HG03108 (cell line): ENCODE measurements at regions not wholly inside any gene's neighbourhood (a gene's known extent, or its start where the extent isn't known, plus 50 kb on each side); places are given as distances from the start of the nearest gene placed in this dataset.
"Not testable (repeated sequence)": the region's sequence is repeated elsewhere in the genome, so short reads cannot be mapped to it uniquely, and the experiment has no call there.

Experiments used
- ATAC-seq: cut with Tn5 transposase; IDR thresholded peaks from one replicate; pipeline ENCODE4 v1.9.1; 2021; ENCODE audit warnings: moderate library complexity; ENCODE audit not compliant: unreplicated experiment

GRCh38 chr18:75862458-75862857, 435.0 kb upstream of the SMIM21 start:
- no peak for ATAC-seq

DNA sequence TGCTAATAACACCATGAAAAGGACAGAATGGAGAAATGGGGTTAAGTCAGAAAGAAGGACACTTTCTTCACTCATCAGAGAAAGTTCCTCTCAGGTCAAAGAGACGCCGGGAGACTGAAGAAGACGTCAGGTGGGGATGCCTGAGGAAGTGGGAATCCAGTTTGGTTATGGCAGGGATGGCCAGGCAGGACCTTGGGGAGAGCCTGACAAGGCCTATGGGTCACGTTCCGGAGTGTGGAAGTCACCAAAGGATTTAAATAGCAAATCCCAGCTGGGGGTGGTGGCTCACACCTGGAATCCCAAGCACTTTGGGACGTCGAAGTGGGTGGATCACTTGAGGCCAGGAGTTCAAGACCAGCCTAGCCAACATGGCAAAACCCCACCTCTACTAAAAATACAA, 432.7 kb upstream of the SMIM21 start:
- no peak for ATAC-seq

GRCh38 chr18:75859533-75859932, 432.0 kb upstream of the SMIM21 start:
- ATAC-seq, result no peak

GRCh38 chr18:75858754-75859153, 431.3 kb upstream of the SMIM21 start:
- ATAC-seq, result no peak

DNA sequence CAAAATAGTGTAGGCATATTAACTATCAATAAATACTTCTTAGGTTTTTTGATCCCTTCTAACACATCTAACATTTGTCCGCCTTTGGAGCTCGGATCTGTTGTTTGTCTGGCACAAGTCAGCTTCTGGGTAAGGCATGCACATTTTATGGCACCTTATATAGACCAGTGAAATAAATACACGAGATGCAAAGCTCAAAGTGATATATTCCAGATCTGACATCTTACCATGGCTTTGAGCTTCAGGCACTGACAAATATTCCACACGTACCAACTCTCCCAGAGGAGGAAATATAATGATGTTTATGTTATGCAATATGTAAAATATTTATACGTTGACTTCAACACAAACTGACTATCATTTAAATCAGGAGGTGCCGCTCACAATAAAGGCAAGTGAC, 430.1 kb upstream of the SMIM21 start:
- no peak for ATAC-seq

DNA sequence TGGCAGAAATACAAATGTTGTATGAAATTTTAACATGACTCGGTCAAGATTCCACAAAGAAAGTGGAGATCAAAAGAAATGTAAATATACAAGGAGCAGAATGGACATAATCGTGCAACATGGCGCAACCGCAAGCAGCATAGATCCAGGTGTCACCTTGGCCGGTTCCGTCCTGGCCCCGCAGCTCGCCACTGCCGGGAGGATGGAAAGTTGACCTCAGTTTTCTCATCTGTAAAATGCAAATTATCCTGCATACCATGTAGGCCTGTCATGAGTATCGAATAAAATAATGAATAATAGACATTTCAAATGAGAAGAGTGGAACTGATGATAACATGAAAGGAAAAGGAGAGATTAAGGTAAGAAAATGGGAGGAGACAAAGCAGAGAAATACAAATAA, 427.3 kb upstream of the SMIM21 start:
- no peak for ATAC-seq

GRCh38 chr18:75854174-75854573, 426.7 kb upstream of the SMIM21 start:
- no peak for ATAC-seq

DNA sequence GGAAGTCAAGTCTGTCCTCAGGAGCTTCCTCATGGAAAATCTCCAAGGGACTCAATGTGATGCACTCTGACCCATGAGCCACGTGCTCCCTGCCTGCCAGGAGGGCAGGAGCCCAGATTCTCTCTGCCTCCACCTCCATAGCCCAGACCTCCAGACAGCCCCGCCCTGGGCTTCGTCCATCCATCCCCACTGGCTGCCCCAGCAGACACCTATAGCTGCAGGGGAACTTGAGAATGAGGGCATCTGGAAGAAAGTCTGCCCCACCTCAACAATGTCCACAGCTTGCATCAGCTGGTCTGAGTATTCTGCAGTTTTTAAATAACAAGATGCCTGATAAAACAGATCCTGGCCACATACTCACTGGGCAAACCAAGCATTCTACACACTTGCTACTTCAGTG, 418.8 kb upstream of the SMIM21 start:
- ATAC-seq, result no peak

DNA sequence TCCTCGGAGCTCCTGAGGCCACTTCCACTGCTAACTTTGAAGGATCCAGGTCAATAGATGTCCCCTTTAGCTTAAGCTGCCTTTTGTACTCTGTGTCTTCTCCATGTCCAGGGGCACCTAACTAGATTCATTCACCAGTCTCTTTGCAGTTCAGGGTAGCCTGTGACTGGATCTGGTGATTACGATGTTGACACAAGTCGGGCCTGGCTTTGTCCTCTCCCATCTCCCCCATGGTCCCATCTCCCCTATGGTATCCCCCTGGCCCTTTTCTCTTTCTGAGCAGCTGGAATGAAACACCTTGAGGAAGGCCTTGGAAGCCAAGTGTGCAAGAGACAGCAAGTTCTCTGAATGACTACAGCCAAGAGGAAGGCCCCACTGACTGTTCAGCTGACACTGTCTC, 417.9 kb upstream of the SMIM21 start:
- ATAC-seq, result no peak

GRCh38 chr18:75844146-75844545, 416.6 kb upstream of the SMIM21 start:
- no peak for ATAC-seq

- no peak for ATAC-seq
Observed at GRCh38 chr18:75840131-75840530, 412.6 kb upstream of the SMIM21 start.

- not testable (repeated sequence) for ATAC-seq
Observed at GRCh38 chr18:75839686-75840085, 412.2 kb upstream of the SMIM21 start.

DNA sequence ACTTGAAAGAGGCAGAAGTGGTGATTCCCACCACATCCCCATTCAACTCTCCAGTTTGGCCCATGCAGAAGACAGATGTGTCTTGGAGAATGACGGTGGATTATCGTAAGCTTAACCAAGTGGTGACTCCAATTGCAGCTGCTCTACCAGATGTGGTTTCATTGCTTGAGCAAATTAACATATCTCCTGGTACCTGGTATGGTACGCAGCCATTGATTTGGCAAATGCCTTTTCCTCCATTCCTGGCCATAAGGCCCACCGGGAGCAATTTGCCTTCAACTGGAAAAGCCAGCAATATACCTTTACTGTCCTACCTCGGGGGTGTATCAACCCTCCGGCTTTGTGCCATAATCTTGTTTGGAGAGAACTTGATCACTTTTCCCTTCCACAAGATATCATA, 411.5 kb upstream of the SMIM21 start:
- ATAC-seq, result no peak

- ATAC-seq, result no peak
Observed at GRCh38 chr18:75837316-75837715, 409.8 kb upstream of the SMIM21 start.

DNA sequence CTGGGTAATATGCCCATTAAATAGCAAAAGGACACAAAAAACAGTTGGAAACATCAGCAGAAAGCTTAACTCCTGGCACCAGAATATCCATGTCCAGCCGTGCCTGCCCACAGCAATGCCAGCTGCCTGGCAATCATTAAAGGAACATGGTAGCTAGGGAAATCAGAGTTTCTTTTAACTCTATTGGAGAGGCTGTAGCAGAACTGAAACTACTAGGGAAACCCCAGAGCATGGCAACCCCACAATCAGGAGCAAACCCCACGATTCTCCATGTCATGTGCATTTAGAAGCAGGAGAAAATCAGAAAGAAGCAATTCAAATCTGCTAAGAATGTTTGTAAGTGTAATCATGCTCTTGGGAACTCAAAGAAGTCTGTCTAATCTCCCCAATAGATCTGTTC, 409.0 kb upstream of the SMIM21 start:
- ATAC-seq, result no peak

GRCh38 chr18:75831960-75832359, 404.5 kb upstream of the SMIM21 start:
- ATAC-seq, result no peak

DNA sequence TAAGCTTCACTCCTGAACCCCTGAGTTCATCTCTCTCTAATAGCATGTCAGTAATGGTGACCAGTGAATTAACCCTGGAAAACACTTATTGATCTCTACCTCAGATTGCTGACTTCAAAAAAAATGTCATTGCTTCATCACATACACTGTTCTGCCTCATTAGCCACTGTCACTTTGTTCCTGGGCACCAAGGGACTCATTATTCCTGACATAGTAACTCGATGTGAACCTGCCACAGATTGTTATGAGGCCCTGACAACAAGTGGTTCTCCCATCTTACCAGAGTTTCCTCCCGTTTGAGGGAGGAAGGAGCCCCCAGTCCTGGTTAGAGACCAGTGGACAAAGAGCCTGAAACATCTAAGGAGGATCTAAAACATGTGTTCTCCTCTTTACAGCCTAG, 403.3 kb upstream of the SMIM21 start:
- no peak for ATAC-seq

DNA sequence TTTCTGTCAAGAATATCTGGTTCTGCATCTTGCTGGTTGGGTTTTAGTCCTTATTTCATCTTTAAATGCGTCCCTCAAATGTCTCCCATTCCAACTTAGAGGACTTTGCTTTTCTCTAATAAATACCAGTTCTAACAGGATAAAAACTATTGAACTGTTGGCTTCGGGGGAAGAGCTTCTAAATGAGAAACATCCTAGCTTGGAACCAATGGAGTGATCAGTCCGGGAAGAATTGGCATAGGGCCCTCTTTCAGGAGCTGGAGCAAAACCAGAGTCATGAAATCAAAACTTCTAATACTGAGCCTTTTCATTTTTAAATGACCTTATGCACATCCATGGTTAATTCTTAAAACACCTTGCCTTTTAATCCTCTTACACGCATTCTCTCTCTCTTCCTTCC, 401.6 kb upstream of the SMIM21 start:
- no peak for ATAC-seq

- ATAC-seq, result no peak
Observed at GRCh38 chr18:75828379-75828778, 400.9 kb upstream of the SMIM21 start.

GRCh38 chr18:75827751-75828287, 400.3 kb upstream of the SMIM21 start:
- no peak for ATAC-seq

DNA sequence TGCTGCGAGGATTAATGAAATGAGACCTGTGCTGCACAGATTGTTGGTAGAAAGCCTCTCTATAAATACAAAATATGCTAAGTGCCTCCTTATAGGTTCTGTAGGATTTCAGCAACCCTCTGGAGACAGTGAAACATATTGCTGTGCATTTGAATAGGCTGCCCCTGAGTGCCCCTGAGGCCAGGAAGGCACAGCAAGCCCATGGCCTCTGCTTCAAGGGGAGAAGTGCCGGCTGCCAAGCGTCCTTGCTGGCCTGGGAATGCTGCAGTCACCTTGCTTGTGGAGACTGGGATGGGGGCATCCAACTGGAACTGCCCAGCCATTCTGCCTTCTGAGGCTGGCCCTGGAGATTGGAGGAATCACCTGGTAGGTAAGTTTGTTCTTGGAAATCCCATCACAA, 397.2 kb upstream of the SMIM21 start:
- no peak for ATAC-seq

- ATAC-seq, result no peak
Observed at GRCh38 chr18:75823471-75823870, 396.0 kb upstream of the SMIM21 start.

- ATAC-seq, result no peak
Observed at GRCh38 chr18:75818383-75818782, 390.9 kb upstream of the SMIM21 start.

DNA sequence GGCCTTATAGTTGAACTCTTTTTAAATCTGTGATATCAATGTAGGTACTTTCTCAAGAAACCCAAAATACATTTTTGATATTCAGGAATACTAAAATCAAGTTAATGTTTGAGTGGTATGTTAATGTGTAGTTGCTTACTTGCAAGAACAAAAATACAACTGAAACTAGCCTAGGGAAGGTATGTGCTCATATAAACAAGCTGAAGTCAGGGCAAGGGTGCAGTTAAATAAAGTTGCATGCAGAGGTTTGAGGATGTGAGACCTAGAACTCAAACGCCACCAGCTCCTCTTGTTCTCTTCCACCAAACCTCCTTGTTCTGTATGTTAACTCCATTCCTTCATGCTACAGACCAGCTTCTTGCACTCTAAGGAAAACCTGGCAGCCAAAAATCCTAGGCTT, 388.3 kb upstream of the SMIM21 start:
- no peak for ATAC-seq
